ENCODE measurements at regions not wholly inside any gene's neighbourhood (a gene's known extent, or its start where the extent isn't known, plus 50 kb on each side); places are given as distances from the start of the nearest gene placed in this dataset.

DNA sequence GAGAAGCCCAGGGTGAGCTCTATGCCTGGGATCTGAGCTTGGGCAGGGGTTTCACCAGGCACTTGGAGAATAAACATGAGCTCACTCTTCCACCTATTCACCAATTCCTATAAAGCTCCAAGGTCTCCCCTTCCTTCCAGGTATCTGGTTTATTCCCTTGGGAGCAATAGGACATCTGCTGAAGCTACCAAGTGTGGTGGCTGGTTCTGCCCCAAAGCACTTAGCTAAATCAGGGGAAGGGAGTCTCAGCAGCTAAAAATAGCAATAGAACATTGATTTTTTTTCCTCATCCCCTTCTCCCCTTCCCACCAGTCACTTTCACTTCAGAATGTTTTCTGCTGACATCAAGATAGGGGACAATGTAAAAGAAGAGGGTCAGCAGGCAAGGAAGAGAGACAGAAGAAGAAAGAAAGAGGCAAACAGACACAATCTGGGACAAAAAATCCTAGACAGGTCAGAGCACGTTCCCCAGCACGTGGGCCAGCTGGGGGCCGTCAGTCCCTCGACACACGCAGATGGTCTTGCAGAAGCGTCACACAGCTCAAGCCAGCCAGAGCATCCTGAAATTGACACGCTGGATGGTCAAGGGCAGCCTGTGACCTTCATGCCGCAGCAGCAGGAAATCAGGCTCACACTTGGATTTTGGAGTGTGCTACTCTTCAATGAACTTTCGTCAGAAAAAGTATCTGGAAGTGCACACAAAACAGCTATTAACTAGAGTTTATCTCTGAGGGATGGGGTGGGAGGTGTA, 176.0 kb downstream of the ZNF608 start:
- Histone ChIP-seq H3K36me3 (no peaks in the 10 kb centered on the region), H3K27ac (no peak overlapping the region), H3K9me3 (no peaks in the 10 kb centered on the region), H3K27me3 (no peaks in the 10 kb centered on the region), H3K4me1 (peaks cover 0 to 16% (median 0%) of the 10 kb centered on the region in 12 donors), H3K4me3 (no peak overlapping the region)
- ATAC-seq (no peak), DNase-seq (no peak)
- no peak for TF ChIP-seq POLR2A (IDR thresholded peaks at IDR 0.05)
- no peak for TF ChIP-seq CTCF (IDR thresholded peaks at IDR 0.05)
- intact Hi-C loops (cut with DNase I), result no loop called here
- WGBS, 4 donors, result 10 to 28% (median 22%) methylated on average over 9 of the region's 9 CpGs

GRCh38 chr5:124566875-124567450, 179.5 kb downstream of the ZNF608 start:
- no peak overlapping the region for H3K27ac ChIP-seq
- 84 to 98% (median 94%) methylated on average over 7 of the region's 7 CpGs for WGBS, 4 donors
- intact Hi-C loops (cut with DNase I), result no loop called here
- H3K9me3 ChIP-seq, result no peaks in the 10 kb centered on the region
- H3K36me3 ChIP-seq, result no peaks in the 10 kb centered on the region
- no peak overlapping the region for H3K4me3 ChIP-seq
- TF ChIP-seq POLR2A (IDR thresholded peaks at IDR 0.05) (no peak), CTCF (IDR thresholded peaks at IDR 0.05) (no peak)
- ATAC-seq (no peak), DNase-seq (no peak)
- peaks cover 0 to 9% (median 0%) of the 10 kb centered on the region in 12 donors for H3K4me1 ChIP-seq
- H3K27me3 ChIP-seq, result no peaks in the 10 kb centered on the region

- no peak overlapping the region for H3K27ac ChIP-seq
- TF ChIP-seq POLR2A (IDR thresholded peaks at IDR 0.05), result no peak
- TF ChIP-seq CTCF (IDR thresholded peaks at IDR 0.05), result no peak
- no peaks in the 10 kb centered on the region for H3K36me3 ChIP-seq
- no peak for DNase-seq
- no peak for ATAC-seq
- 91 to 98% (median 97%) methylated on average over 2 of the region's 2 CpGs for WGBS, 4 donors
- no peaks in the 10 kb centered on the region for H3K4me1 ChIP-seq
- H3K4me3 ChIP-seq, result no peak overlapping the region
- intact Hi-C loops (cut with DNase I), result no loop called here
- peaks cover 0 to 3% (median 0%) of the 10 kb centered on the region in 12 donors for H3K9me3 ChIP-seq
- H3K27me3 ChIP-seq, result no peaks in the 10 kb centered on the region
Measured at GRCh38 chr5:124561451-124561850, 185.0 kb downstream of the ZNF608 start.

- WGBS, 4 donors, result 72 to 87% (median 85%) methylated on average over 3 of the region's 3 CpGs
- DNase-seq, result no peak
- H3K27ac ChIP-seq, result no peak overlapping the region
Measured at GRCh38 chr5:124560370-124560769, 186.1 kb downstream of the ZNF608 start.

More at GRCh38 chr5:124560370-124560769, 186.1 kb downstream of the ZNF608 start:
- TF ChIP-seq CTCF (IDR thresholded peaks at IDR 0.05) (no peak), POLR2A (IDR thresholded peaks at IDR 0.05) (no peak)
- no peaks in the 10 kb centered on the region for H3K36me3 ChIP-seq
- H3K9me3 ChIP-seq, result peaks cover 0 to 3% (median 0%) of the 10 kb centered on the region in 12 donors
- no peaks in the 10 kb centered on the region for H3K27me3 ChIP-seq
- no peaks in the 10 kb centered on the region for H3K4me1 ChIP-seq
- no peak overlapping the region for H3K4me3 ChIP-seq
- ATAC-seq, result no peak
- intact Hi-C loops (cut with DNase I), result no loop called here
